MM.1S (cell line): ENCODE measurements at regions not wholly inside any gene's neighbourhood (a gene's known extent, or its start where the extent isn't known, plus 50 kb on each side); places are given as distances from the start of the nearest gene placed in this dataset.

Source experiments
- CTCF ChIP-seq: fragments of 300-600 bp; sonication (generic); IDR thresholded peaks from 2 replicates; pipeline ENCODE4 v1.5.1; 2016; ENCODE audit warnings: antibody characterized with exemption, low read length, mixed read lengths
- EZH2 ChIP-seq: fragments of 300-600 bp; sonication (generic); optimal IDR thresholded peaks from 2 replicates; pipeline ENCODE3; 2017; ENCODE audit warnings: low read depth, mild to moderate bottlenecking, antibody characterized with exemption, low read length, mixed read lengths
- EZH2phosphoT487 ChIP-seq: fragments of 300-600 bp; sonication (generic); IDR thresholded peaks from 2 replicates; pipeline ENCODE4 v1.6.1; 2018; ENCODE audit warnings: antibody characterized with exemption, low read length

DNA sequence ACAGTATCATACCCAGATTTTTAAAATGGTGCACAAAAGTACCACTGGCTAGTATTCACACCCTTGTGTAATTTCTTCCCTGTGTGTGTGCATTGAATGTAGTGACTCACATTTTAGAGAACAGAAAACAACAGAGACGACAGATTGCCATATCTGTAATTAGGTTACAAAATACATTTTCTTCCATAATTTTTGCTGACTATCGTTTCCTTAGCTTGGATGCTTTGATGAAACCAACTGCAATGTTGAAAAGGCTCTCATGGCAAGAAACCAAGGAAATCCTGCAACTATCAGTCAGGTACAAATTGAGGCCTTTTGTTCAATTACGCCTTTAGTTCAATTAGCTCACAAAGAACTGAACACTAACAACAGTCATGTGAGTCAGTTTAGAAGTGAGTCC lies 484.4 kb downstream of the ZNF804A start:
- TF ChIP-seq CTCF (no peak), EZH2 (no peak), EZH2phosphoT487 (no peak)
